ENCODE measurements at regions not wholly inside any gene's neighbourhood (a gene's known extent, or its start where the extent isn't known, plus 50 kb on each side); places are given as distances from the start of the nearest gene placed in this dataset.
A peak's percentile ranks its signal among the peaks of the same experiment; 100 is the strongest.

DNA sequence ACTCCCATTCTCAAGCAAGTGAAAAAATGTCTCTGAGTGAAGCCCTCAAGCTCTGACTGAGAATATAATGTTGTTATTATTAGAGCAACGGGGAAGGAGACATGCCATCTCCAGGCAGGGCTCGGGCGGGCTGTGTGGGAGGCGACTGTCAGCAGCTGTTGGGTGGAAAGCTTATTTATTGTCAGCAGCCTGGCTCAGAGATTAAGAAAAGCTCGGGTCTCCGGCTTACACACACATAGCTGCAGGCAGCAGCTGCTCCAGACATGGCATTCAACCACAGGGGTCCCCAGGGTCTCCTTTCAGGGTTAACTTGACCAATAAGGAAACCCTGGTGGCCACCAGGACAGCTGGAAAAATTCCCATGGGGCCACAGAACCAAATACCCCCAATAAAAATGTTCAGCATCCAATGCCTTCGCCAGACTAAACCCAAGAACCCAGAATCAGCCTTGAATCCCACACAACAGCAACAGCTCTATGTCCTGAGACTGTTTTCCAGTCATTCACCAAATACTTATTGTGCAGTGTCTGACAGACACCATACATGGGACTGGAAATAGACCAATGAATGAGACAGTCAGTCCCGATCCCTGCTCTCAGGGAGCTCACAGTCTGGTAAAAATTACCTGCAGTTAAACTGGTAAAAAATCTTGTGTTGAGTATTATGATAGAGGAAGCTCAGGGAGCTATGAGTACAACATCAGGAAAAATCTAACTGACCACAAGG lies 70.5 kb upstream of the RTN4 start:
- TF ChIP-seq, protein P1, sequence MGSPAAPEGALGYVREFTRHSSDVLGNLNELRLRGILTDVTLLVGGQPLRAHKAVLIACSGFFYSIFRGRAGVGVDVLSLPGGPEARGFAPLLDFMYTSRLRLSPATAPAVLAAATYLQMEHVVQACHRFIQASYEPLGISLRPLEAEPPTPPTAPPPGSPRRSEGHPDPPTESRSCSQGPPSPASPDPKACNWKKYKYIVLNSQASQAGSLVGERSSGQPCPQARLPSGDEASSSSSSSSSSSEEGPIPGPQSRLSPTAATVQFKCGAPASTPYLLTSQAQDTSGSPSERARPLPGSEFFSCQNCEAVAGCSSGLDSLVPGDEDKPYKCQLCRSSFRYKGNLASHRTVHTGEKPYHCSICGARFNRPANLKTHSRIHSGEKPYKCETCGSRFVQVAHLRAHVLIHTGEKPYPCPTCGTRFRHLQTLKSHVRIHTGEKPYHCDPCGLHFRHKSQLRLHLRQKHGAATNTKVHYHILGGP (tag by site-specific recombination; IDR thresholded peaks at IDR 0.05): no peak
- TF ChIP-seq ZNF302 (tag by site-specific recombination; IDR thresholded peaks at IDR 0.05; ENCODE audit: low read depth) (no peak), FEZF1 (tag by site-specific recombination; IDR thresholded peaks at IDR 0.05) (0 out of 2 replicates have a peak, but pooled peaks have one; percentile 13), ZBTB20 (tag by site-specific recombination; IDR thresholded peaks at IDR 0.05) (peak; percentile 72; the same call in 1 of the 2 replicates), KLF1 (tag by site-specific recombination; IDR thresholded peaks at IDR 0.05) (peak; percentile 44), MYNN (tag by site-specific recombination; IDR thresholded peaks at IDR 0.05; ENCODE audit: borderline replicate concordance) (no peak), ZFHX2 (tag by site-specific recombination; conservative IDR thresholded peaks at IDR 0.05) (peak; percentile 76), ZNF596 (tag by site-specific recombination; IDR thresholded peaks at IDR 0.05) (no peak), ZNF239 (tag by site-specific recombination; IDR thresholded peaks at IDR 0.05) (no peak), ZNF514 (tag by site-specific recombination; IDR thresholded peaks at IDR 0.05) (no peak), ZBTB17 (tag by site-specific recombination; IDR thresholded peaks at IDR 0.05) (peak; percentile 41), ZNF366 (tag by site-specific recombination; conservative IDR thresholded peaks at IDR 0.05) (no peak), ZNF701 (tag by site-specific recombination; IDR thresholded peaks at IDR 0.05) (no peak), ZFP3 (tag by site-specific recombination; IDR thresholded peaks at IDR 0.05; ENCODE audit: low read depth) (no peak), EGR2 (tag by site-specific recombination; IDR thresholded peaks at IDR 0.05; ENCODE audit: low read depth) (peak; percentile 57), ZNF184 (tag by site-specific recombination; IDR thresholded peaks at IDR 0.05) (no peak), SP7 (tag by site-specific recombination; IDR thresholded peaks at IDR 0.05) (peak; percentile 14; the same call in 1 of the 2 replicates), ZFP37 (tag by site-specific recombination; IDR thresholded peaks at IDR 0.05) (no peak)
- TF ChIP-seq, protein P2, sequence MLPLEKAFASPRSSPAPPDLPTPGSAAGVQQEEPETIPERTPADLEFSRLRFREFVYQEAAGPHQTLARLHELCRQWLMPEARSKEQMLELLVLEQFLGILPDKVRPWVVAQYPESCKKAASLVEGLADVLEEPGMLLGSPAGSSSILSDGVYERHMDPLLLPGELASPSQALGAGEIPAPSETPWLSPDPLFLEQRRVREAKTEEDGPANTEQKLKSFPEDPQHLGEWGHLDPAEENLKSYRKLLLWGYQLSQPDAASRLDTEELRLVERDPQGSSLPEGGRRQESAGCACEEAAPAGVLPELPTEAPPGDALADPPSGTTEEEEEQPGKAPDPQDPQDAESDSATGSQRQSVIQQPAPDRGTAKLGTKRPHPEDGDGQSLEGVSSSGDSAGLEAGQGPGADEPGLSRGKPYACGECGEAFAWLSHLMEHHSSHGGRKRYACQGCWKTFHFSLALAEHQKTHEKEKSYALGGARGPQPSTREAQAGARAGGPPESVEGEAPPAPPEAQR (tag by site-specific recombination; IDR thresholded peaks at IDR 0.05): no peak
- TF ChIP-seq, protein P3, sequence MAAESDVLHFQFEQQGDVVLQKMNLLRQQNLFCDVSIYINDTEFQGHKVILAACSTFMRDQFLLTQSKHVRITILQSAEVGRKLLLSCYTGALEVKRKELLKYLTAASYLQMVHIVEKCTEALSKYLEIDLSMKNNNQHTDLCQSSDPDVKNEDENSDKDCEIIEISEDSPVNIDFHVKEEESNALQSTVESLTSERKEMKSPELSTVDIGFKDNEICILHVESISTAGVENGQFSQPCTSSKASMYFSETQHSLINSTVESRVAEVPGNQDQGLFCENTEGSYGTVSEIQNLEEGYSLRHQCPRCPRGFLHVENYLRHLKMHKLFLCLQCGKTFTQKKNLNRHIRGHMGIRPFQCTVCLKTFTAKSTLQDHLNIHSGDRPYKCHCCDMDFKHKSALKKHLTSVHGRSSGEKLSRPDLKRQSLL (tag by site-specific recombination; IDR thresholded peaks at IDR 0.05): no peak
- TF ChIP-seq, protein P4, sequence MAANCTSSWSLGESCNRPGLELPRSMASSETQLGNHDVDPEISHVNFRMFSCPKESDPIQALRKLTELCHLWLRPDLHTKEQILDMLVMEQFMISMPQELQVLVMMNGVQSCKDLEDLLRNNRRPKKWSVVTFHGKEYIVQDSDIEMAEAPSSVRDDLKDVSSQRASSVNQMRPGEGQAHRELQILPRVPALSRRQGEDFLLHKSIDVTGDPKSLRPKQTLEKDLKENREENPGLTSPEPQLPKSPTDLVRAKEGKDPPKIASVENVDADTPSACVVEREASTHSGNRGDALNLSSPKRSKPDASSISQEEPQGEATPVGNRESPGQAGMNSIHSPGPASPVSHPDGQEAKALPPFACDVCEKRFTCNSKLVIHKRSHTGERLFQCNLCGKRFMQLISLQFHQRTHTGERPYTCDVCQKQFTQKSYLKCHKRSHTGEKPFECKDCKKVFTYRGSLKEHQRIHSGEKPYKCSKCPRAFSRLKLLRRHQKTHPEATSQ (tag by site-specific recombination; IDR thresholded peaks at IDR 0.05): no peak
- TF ChIP-seq, protein P5, sequence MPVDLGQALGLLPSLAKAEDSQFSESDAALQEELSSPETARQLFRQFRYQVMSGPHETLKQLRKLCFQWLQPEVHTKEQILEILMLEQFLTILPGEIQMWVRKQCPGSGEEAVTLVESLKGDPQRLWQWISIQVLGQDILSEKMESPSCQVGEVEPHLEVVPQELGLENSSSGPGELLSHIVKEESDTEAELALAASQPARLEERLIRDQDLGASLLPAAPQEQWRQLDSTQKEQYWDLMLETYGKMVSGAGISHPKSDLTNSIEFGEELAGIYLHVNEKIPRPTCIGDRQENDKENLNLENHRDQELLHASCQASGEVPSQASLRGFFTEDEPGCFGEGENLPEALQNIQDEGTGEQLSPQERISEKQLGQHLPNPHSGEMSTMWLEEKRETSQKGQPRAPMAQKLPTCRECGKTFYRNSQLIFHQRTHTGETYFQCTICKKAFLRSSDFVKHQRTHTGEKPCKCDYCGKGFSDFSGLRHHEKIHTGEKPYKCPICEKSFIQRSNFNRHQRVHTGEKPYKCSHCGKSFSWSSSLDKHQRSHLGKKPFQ (tag by site-specific recombination; IDR thresholded peaks at IDR 0.05): no peak
- TF ChIP-seq, protein P6, sequence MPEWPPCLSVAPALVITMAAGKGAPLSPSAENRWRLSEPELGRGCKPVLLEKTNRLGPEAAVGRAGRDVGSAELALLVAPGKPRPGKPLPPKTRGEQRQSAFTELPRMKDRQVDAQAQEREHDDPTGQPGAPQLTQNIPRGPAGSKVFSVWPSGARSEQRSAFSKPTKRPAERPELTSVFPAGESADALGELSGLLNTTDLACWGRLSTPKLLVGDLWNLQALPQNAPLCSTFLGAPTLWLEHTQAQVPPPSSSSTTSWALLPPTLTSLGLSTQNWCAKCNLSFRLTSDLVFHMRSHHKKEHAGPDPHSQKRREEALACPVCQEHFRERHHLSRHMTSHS (tag by site-specific recombination; IDR thresholded peaks at IDR 0.05): no peak
- TF ChIP-seq, protein P7, sequence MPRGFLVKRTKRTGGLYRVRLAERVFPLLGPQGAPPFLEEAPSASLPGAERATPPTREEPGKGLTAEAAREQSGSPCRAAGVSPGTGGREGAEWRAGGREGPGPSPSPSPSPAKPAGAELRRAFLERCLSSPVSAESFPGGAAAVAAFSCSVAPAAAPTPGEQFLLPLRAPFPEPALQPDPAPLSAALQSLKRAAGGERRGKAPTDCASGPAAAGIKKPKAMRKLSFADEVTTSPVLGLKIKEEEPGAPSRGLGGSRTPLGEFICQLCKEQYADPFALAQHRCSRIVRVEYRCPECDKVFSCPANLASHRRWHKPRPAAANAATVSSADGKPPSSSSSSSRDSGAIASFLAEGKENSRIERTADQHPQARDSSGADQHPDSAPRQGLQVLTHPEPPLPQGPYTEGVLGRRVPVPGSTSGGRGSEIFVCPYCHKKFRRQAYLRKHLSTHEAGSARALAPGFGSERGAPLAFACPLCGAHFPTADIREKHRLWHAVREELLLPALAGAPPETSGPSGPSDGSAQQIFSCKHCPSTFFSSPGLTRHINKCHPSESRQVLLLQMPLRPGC (tag by site-specific recombination; IDR thresholded peaks at IDR 0.05): no peak
- TF ChIP-seq, protein P8, sequence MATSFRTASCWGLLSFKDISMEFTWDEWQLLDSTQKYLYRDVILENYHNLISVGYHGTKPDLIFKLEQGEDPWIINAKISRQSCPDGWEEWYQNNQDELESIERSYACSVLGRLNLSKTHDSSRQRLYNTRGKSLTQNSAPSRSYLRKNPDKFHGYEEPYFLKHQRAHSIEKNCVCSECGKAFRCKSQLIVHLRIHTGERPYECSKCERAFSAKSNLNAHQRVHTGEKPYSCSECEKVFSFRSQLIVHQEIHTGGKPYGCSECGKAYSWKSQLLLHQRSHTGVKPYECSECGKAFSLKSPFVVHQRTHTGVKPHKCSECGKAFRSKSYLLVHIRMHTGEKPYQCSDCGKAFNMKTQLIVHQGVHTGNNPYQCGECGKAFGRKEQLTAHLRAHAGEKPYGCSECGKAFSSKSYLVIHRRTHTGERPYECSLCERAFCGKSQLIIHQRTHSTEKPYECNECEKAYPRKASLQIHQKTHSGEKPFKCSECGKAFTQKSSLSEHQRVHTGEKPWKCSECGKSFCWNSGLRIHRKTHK (tag by site-specific recombination; IDR thresholded peaks at IDR 0.05): no peak
- CTCF ChIA-PET: interaction anchor here (0.6 to 1.6 kb wide), 4 partner anchors 47 to 283 kb away, joined by 3 to 8 read pairs (median 4); no protein-coding TSS in a partner anchor
- no peaks in the 10 kb centered on the region for H3K9me3 ChIP-seq (ENCODE audit: control insufficient read depth, insufficient read depth, low read depth, low read length)
- H3K36me3 ChIP-seq (ENCODE audit: control insufficient read depth in 2 of 2, insufficient read depth in 1 of 2, low read length in 2 of 2): no peaks in the 10 kb centered on the region
- peaks cover 7% of the 10 kb centered on the region; the same call in 1 of the 2 replicates for H3K4me1 ChIP-seq (ENCODE audit: control insufficient read depth, insufficient read depth, low read length)
- no peak overlapping the region for H3K4me3 ChIP-seq (ENCODE audit: low read depth, low read length)
- POLR2A ChIA-PET: interaction anchor here (1.2 to 1.5 kb wide), 2 partner anchors 9 to 70 kb away, joined by 4 to 8 read pairs; partner anchors contain the start of gene RTN4
- no peak overlapping the region for H3K27ac ChIP-seq (ENCODE audit: extremely low read depth, low read depth, low read length)

Data from HEK293 (cell line).